GM04504 (cell line): ENCODE measurements at regions not wholly inside any gene's neighbourhood (a gene's known extent, or its start where the extent isn't known, plus 50 kb on each side); places are given as distances from the start of the nearest gene placed in this dataset.

ENCODE experiments used
- DNase-seq: peaks from one replicate; pipeline ENCODE4 v3.0.0-alpha.2; 2012; ENCODE audit warnings: low read depth

GRCh38 chr2:123093199-123093598 lies 931.9 kb upstream of the CNTNAP5 start:
- no peak for DNase-seq

GRCh38 chr2:123095219-123095835 lies 929.8 kb upstream of the CNTNAP5 start:
- no peak for DNase-seq

- DNase-seq, result no peak
Measured at GRCh38 chr2:123098619-123099018, 926.5 kb upstream of the CNTNAP5 start.

DNA sequence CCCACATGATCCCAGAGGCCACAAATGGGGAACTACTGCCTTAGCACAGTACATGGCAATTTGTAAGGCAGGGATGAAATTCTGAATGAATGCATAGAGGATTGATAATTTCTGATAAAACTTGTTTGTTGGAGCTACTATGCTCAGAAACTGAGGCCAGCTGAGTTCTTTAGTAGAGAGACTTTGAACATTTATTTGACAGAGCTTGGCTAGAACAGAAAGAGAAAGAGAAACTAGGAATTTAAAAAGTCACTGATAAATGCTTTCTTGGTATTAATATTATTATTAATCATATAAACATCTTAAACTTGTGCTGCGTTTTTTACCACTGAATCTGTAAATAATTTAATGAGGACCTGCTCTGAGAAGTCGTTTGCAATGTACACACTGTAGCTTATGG lies 923.7 kb upstream of the CNTNAP5 start:
- DNase-seq, result no peak

GRCh38 chr2:123103902-123104301 lies 921.2 kb upstream of the CNTNAP5 start:
- DNase-seq, result no peak

DNA sequence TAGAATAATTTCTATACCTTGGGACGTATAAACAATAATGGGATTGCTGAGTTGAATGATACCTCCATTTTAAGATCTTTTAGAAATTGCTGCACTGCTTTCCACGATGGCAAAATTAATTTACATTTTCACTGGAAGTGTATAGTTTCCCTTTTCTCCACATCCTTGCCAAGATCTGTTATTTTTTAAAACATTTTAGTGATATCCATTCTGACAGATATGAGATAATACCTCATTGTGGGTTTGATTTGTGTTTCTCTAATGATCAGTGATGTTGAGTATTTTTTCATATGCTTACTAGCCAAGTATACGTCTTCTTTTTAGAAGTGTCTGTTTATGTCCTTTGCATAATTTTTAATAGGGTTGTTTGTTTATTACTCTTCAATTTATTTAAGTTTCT lies 908.5 kb upstream of the CNTNAP5 start:
- DNase-seq, result no peak

GRCh38 chr2:123127236-123127635 lies 897.9 kb upstream of the CNTNAP5 start:
- no peak for DNase-seq

DNA sequence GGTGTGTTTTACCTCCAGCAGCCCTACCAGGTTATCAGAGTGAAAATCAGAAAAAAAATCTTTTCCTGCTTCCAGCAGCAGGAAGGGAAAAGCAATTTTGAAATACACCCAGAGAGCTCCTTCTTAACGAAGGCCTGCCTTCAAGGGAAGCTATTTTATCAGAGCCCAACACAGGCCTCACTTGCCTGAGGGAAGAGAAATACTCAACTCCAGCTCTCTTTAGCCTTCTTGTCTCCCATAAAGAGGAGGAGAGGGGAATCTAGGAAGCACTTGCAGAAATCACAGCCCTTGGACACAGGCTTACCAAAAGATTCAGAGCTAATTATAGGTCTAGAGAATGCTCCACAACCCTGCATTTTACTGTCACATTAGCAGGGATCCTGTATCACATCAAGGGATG lies 896.1 kb upstream of the CNTNAP5 start:
- DNase-seq, result no peak

DNA sequence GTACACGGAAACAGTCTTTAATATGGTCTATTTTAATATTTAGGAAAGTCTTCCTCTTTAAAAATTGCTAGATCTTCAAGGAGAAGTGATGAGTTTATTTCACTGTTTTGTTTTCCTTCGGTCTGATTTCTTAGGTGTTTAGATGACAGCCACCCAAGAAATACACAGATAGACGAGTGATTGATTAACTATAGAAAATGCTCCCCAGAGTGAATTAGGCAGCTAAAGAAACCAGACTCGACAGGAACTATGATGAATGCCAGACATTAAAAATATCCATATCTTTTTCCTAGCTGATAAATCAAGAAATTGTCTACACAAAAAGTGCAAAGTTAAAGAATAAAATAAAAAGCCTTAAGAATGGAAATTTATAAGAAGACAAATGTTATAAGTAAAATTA lies 888.7 kb upstream of the CNTNAP5 start:
- no peak for DNase-seq

GRCh38 chr2:123144082-123144481 lies 881.0 kb upstream of the CNTNAP5 start:
- DNase-seq, result no peak

- no peak for DNase-seq
Measured at GRCh38 chr2:123153041-123153440, 872.0 kb upstream of the CNTNAP5 start.

DNA sequence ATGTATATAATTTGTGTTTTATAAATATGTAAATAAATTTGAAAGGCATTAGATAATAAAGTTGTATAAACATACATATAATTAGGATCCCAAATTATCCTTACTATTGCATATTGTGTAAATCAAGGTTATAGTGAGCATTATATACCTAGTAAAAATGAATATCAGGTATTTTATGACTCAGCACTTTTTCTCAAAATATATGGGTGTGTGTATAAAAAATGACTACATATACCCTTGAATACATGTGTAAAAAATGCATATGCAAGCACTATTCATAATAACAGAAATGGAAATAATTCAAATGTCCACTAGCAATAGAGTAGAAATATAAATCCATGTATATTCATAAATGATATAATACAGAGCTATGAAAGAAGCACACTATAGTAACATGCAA lies 870.9 kb upstream of the CNTNAP5 start:
- no peak for DNase-seq

DNA sequence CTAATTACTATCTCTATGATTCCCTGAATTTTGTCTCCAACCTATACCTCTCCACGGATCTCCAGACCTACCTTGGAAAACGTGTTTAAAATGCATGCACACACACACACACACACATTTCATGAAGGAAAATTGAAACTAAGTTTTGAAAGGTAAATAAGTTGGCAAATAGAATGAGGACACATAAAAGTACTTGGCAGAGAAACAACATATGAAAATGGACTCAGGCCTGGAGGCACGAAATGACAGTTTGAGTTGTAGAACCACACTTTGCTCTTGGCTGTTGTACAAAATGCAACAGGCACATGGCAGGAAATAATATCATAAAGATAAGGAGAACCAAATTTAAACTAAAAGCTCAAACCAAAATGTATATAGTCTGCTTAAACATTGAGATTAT lies 868.1 kb upstream of the CNTNAP5 start:
- no peak for DNase-seq

- DNase-seq, result no peak
Measured at GRCh38 chr2:123162400-123163016, 862.6 kb upstream of the CNTNAP5 start.

GRCh38 chr2:123163398-123163797 lies 861.7 kb upstream of the CNTNAP5 start:
- no peak for DNase-seq

- no peak for DNase-seq
Measured at GRCh38 chr2:123164216-123164615, 860.9 kb upstream of the CNTNAP5 start.

DNA sequence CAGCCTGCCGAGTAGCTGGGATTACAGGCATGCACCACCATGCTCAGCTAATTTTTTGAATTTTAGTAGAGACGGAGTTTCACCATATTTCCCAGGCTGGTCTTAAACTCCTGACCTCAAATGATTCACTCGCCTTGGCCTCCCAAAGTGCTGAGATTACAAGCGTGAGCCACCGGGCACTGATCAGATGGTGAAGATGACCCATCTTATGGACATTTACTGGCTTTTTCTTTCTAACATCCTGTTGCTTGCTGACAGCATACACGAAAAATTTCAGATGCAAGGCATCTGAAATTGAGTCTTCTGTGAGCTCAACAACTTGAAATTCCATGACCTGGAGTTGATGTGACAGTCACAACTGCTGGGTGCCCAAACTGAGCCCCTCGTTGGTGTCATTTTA lies 859.5 kb upstream of the CNTNAP5 start:
- no peak for DNase-seq

- DNase-seq, result no peak
Measured at GRCh38 chr2:123179526-123179925, 845.6 kb upstream of the CNTNAP5 start.

DNA sequence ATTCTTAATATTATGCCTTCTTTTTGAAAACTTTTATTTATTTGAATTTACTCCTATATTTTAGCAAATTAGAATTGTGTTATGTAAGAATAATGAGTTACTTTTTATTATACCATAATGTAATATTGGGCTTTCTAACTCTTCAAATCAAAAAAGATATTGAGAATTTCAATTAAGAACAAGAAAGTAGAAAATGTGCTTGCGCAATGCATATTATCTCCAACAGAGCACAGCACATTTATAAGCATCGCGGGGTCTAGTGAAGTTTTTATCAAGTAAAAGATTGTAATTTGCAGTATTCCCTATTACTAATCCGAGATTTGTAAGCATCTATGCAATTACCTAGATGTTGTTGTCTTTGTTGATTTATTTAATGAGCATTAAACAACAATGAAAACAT lies 829.1 kb upstream of the CNTNAP5 start:
- DNase-seq, result no peak

GRCh38 chr2:123200035-123200434 lies 825.1 kb upstream of the CNTNAP5 start:
- DNase-seq, result no peak

GRCh38 chr2:123207245-123207644 lies 817.8 kb upstream of the CNTNAP5 start:
- no peak for DNase-seq

GRCh38 chr2:123209202-123209601 lies 815.9 kb upstream of the CNTNAP5 start:
- no peak for DNase-seq

DNA sequence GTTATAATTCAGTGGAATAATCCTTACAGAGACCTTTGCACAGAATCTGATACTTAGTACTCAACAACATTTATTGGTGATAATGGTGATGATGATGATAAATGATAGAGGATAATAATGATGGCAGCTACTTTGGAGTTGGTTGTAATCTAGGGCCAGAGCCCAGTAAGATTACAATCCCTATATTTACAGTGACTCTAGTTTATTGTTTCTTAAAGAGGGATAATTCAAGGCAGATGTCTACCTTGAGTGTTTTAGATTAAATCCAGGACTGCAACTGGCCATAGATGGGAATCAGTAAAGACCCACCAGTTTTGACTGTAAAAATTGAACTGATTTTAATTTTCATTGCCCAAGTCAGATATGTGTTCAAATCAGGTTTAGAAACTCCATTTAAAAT lies 813.9 kb upstream of the CNTNAP5 start:
- no peak for DNase-seq

GRCh38 chr2:123245156-123245555 lies 779.9 kb upstream of the CNTNAP5 start:
- no peak for DNase-seq
